AG04450 (cell line): ENCODE measurements at regions not wholly inside any gene's neighbourhood (a gene's known extent, or its start where the extent isn't known, plus 50 kb on each side); places are given as distances from the start of the nearest gene placed in this dataset.

ENCODE experiments used
- CTCF ChIA-PET: fragments of 300-600, 350-600 bp; formaldehyde crosslinking; extraction: SDS; loops from one replicate; lab custom pipeline; 2022; ENCODE audit warnings: antibody characterized with exemption, inconsistent platforms; lab: Charles Lee
- POLR2A ChIA-PET: fragments of 350-600 bp; formaldehyde crosslinking; extraction: SDS; loops from one replicate; lab custom pipeline; 2021; ENCODE audit warnings: antibody characterized with exemption, inconsistent platforms; lab: Yijun Ruan, JAX
- DNase-seq: peaks from one replicate; pipeline ENCODE4 v3.0.0-alpha.2; 2011; ENCODE audit warnings: low read depth, low spot score
- H3K27ac ChIP-seq: one replicate; pipeline ENCODE4 v1.5.1; 2012; ENCODE audit warnings: low read depth, low read length, control low read depth
- H3K27me3 ChIP-seq: one replicate; pipeline ENCODE4 v1.6.0; 2012; ENCODE audit warnings: low read length; ENCODE audit not compliant: control insufficient read depth, insufficient read depth
- H3K4me3 ChIP-seq: 2 replicates; pipeline ENCODE4 v1.5.1; 2011; ENCODE audit warnings: mild to moderate bottlenecking, low read depth, low read length, control low read depth
- H3K9me3 ChIP-seq: 2 replicates; pipeline ENCODE4 v1.5.1; 2012; ENCODE audit warnings: low read length; ENCODE audit not compliant: control insufficient read depth, insufficient read depth
- CTCF ChIP-seq: IDR thresholded peaks from 2 replicates; pipeline ENCODE4 v1.5.1; 2011; ENCODE audit warnings: low read depth, low read length, control low read depth, inconsistent platforms

GRCh38 chr5:56464935-56465768 is 232.0 kb upstream of the ANKRD55 start:
- DNase-seq, result no peak
- Histone ChIP-seq H3K27ac (no peak overlapping the region), H3K27me3 (no peaks in the 10 kb centered on the region), H3K4me3 (no peak overlapping the region), H3K9me3 (no peaks in the 10 kb centered on the region)
- POLR2A ChIA-PET, result no interaction called here
- CTCF ChIA-PET, result interaction anchor here (0.6 to 0.7 kb wide), 2 partner anchors 900 to 1289 kb away, joined by 4 to 5 read pairs; no protein-coding TSS in a partner anchor
- TF ChIP-seq CTCF, result no peak

- H3K27ac ChIP-seq, result no peak overlapping the region
- no peaks in the 10 kb centered on the region for H3K27me3 ChIP-seq
- no peak for TF ChIP-seq CTCF
- no peak for DNase-seq
- H3K4me3 ChIP-seq, result no peak overlapping the region
- ChIA-PET CTCF (no interaction called here), POLR2A (no interaction called here)
- H3K9me3 ChIP-seq, result no peaks in the 10 kb centered on the region
Observed at GRCh38 chr5:56463944-56464571, 230.9 kb upstream of the ANKRD55 start.

DNA sequence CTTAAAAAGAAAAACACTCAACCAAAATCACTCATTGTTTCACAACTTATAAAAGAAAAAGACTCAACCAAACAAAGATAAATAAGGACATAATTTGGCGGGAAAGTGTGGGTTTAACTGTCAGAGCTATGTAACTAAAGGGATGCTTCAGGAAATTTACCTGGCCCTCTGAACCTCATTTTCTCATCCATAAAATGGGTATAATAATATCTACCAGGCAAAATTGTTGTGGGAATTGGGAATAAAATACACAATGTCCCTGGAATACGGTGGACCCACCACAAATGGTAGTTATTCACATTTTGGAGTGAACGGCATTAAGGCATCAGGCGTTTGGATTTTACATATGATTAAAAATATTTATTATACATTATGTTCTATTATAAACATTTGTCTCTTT is 228.5 kb upstream of the ANKRD55 start:
- no peaks in the 10 kb centered on the region for H3K9me3 ChIP-seq
- H3K27ac ChIP-seq, result no peak overlapping the region
- ChIA-PET POLR2A (no interaction called here), CTCF (no interaction called here)
- no peak overlapping the region for H3K4me3 ChIP-seq
- H3K27me3 ChIP-seq, result no peaks in the 10 kb centered on the region
- DNase-seq, result no peak
- no peak for TF ChIP-seq CTCF

- Histone ChIP-seq H3K4me3 (no peak overlapping the region), H3K9me3 (no peaks in the 10 kb centered on the region), H3K27ac (no peak overlapping the region), H3K27me3 (no peaks in the 10 kb centered on the region)
- no peak for TF ChIP-seq CTCF
- ChIA-PET CTCF (no interaction called here), POLR2A (no interaction called here)
- DNase-seq, result no peak
Observed at GRCh38 chr5:56460681-56461191, 227.6 kb upstream of the ANKRD55 start.

- POLR2A ChIA-PET, result no interaction called here
Observed at GRCh38 chr5:56460195-56460546, 227.0 kb upstream of the ANKRD55 start.

More at GRCh38 chr5:56460195-56460546, 227.0 kb upstream of the ANKRD55 start:
- no peak for DNase-seq
- no peak overlapping the region for H3K4me3 ChIP-seq
- no peaks in the 10 kb centered on the region for H3K9me3 ChIP-seq
- no peak overlapping the region for H3K27ac ChIP-seq
- CTCF ChIA-PET, result no interaction called here
- no peaks in the 10 kb centered on the region for H3K27me3 ChIP-seq
- TF ChIP-seq CTCF, result no peak
